HG02885 (cell line): ENCODE measurements at regions not wholly inside any gene's neighbourhood (a gene's known extent, or its start where the extent isn't known, plus 50 kb on each side); places are given as distances from the start of the nearest gene placed in this dataset.

ENCODE experiments used
- ATAC-seq: cut with Tn5 transposase; IDR thresholded peaks from one replicate; pipeline ENCODE4 v1.9.1; 2021; ENCODE audit warnings: mild to moderate bottlenecking; ENCODE audit not compliant: unreplicated experiment, poor library complexity

DNA sequence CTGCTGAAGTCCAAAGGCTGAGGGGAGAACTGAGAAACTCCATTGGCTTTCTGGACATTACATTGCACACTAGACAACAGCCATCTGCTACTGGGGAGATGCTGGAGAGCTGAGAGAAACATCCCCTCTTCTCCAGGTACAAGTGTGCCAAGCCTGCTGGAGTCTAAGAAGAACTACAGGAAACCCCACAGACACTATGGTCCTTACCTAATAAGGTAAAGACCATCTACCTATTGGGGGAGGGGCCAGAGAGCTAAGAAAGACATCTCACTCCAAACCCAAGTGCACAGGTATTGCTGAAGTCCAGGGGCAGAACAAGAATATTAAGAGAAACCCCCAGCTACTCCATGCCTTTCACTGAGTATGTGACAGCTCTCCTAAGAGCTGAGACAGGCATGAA lies 338.7 kb upstream of the NCKAP5 start:
- ATAC-seq = no peak

DNA sequence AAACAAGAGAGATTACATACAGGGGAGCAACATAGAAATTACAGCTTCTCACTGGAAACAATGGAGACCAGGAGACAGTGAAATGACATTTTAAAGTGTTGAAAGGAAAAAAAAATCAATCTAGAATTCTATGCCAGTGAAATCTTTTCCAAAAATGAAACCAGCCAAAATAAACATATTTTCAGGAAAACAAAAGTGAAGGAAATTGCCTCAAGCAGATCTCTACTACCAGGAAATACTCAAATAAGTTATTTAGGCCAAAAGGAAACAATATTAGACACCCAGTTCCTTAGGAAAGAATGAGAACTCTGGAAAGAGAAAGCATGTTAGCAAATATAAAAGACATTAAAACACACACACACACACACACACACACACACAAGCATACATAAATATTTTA lies 339.9 kb upstream of the NCKAP5 start:
- ATAC-seq = no peak

DNA sequence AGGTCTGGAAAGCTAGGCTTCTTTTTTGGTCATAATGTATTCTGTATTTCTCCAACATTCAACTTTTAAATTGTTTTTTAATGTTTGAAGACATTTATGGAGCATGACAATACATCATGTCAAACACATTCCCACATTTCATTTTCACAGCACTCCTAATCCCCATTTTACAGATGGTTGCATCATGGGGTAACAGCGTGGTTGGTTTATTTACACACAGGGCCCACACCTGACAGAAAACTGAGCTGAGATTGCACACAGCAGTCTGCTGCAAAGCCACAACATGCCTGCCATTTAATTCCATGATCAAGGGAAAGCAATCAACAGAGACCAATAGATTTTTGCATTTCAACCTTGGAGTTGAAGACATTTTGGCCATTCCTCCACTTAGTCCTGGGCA lies 335.7 kb upstream of the MGAT5 start:
- no peak for ATAC-seq

DNA sequence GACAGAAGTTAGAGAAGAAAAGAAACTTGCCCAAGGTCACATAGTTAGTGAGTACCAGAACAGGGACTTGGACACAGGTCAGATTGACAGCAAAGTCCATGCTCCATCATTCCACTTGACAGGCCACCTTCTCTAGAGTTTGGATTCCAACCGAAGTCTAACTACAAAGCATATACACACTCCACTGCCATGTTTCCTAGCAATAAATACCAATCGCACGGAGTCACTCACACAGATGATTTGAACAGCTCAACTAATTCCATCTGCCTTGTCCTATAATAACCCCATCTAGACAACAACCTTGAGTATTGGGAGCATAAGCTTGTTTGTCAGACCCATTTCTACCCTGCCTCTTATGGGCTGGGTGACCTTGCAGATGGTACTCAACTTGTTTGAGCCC lies 334.6 kb upstream of the MGAT5 start:
- no peak for ATAC-seq

DNA sequence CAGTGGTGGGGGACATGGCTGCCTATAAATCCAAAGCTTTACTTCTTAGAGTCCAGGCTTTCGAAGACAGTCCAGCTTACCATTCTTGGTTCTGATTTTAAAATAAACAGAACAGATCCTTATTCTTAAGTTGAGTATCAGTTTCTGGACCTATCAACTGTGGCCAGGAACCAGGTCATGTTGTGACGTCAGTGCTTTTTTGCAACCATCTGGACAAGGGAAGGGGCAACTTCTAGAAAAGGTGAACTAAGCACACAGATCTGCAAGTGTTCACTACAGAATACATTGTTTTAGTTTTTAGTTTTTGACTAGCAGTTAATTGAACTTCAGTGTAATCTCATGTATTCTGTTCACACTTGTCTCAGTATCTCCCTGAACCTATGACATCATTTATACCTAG lies 326.0 kb upstream of the MGAT5 start:
- ATAC-seq = no peak

DNA sequence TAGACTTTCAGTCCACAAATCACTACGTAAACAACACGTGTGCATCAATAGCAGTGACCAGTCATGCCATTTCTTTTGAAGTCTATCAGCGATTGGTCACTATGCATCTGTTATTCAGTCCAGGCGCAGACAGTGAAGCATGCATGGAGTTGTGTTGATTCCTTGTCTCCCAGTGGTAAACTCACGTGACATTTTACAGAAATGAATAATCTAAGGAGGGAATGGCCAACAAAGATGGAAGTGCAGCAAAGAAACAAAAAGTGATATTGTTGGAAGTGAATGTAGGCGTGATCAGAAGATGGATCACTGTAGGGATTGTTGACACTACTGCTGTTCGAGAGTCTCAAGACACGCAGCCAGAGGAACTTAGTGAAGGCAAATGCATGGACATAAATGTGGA lies 317.8 kb upstream of the MGAT5 start:
- ATAC-seq = no peak

DNA sequence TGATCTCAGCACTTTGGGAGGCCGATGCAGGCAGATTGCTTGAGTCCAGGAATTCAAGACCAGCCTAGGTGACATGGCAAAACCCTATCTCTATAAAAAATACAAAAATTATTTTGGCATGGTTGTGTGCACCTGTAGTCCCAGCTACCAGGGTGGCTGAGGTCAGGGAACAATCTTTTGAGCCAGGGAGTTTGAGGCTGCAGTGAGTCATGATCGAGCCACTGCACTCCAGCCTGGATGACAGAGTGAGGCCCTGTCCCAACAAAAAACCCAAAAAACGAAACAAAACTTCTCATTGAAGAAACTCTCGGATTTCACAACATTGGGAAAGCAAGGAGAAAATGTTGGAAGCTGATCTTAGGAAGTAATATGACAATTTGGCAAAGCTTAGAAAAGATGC lies 317.3 kb upstream of the MGAT5 start:
- ATAC-seq = no peak

DNA sequence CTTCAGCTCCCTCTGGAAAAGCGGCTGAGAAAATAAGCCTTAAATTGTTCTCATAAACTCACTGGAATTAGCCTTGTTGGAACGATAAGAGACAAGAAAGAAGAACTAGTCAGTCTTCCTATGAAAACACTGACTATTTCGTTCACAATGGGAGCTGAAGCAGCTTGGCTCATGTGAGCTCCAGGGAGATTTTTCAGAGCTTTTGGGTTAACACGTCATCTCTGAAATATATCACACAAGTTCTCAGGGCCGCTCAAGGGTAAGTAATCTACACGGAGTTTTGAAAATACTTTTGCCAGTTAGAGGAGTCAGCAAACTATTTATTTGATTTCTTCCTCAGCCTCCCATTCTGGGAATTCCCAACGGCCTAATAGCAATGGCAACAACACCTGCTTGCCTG lies 316.2 kb upstream of the MGAT5 start:
- ATAC-seq = no peak

DNA sequence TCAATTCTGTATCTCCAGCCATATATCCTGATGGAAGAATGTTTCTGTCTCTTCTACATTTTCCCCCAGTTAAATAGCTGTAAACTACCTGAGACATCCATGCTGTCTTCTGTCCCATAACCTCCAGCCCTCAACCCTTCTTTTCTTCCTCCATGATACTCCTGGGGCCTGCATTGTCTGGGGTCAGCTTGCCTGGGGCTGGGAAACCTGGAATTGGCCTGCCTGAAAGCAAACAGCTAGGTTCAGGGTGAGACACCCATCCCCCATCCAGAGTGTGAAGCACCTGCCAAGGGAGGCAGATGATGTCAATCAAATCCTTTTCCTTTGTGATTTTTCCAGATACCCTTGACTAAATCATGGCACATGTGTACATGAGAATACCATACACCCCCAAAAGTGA lies 313.7 kb upstream of the MGAT5 start:
- ATAC-seq = no peak

DNA sequence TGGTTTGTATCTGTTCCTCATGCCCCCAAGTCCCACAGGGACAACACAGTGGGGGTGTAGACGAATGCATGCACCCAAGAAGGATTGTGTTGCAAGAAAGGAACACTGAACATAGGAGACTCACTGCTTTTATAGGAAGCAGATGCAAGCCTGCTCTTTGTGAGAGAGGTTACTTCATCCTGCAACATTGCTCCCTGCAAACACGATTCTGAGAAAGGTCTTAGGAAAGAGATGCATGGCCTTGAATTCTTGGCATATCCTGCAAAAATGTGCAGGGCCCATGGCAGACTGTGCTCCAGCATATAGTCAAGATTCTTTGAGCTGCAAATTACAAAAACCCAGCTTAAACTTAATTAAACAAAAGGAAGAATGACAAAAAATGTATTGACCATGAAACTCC lies 312.2 kb upstream of the MGAT5 start:
- ATAC-seq = no peak

DNA sequence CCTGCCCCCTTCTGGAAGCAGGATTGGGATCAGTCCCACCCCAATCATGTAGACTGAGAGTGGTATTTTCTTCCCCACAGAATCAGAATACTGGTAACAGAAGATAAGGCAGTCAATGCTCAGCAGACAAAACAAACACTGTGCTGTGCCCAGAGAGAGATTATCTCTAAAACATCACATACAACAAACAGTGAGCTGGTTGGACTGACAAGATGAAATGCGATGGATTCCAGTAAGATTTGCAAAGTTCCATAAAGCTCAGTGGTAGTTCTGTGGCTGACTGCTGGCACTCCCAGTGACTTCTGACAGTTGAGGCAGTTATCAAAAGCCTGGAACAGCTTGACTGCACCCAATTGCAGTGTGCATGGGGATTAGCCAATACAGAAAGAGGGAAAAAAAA lies 311.5 kb upstream of the MGAT5 start:
- no peak for ATAC-seq

DNA sequence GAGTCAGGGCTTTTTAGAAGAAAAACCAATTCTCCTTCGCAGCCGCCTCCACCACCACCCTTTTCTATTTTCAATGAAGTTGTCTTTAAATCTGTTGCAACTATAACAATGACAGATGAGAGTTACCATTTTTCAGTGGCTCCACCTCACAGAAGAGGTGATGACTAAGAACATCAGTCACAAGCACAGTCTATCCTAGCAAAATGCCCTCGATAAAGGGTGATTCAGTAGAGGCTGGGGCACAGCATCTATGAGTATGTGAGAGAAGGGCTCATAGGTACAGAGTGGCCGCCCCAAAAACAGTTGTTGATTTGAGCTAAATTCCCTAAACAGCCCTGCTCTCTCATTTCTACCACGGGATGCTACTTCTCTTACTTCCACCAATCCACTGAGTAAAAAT lies 310.8 kb upstream of the MGAT5 start:
- ATAC-seq = no peak

DNA sequence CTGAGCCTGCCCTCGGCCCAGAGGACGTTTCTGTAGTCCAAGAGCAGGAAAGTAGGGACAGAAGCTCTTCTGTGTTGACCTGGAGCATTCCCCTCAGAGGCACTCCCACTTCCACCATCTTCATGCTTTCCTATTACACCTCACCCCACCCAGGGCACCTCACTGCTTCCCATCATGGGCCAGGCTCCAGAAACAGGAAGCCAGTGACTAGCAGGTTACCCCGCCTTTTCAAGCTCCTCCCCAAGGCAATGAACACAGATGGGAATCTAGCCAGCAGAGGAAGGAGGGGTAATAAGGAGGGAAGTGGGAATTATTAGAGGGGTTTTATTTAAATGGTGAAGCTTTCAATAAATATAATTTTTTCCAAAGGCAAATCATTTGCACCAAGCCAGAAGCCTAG lies 308.8 kb upstream of the MGAT5 start:
- ATAC-seq = no peak

DNA sequence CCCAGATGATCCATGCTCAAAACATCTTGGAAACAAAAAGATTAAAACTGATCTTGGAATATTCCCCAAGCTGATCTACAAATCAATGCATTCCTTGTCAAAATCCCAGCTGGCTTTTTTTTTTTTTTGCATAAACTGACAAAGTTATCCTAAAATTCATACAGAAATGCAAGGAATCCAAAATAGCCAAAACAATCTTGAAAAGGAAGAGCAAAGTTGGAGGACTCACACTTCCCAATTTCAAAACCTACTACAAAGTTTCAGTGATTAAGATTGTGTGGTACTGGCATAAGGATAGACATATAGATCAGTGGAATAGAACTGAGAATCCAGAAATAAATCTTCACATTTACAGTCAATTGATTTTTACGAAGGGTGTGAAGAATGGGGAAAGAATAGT lies 306.8 kb upstream of the MGAT5 start:
- ATAC-seq = no peak

DNA sequence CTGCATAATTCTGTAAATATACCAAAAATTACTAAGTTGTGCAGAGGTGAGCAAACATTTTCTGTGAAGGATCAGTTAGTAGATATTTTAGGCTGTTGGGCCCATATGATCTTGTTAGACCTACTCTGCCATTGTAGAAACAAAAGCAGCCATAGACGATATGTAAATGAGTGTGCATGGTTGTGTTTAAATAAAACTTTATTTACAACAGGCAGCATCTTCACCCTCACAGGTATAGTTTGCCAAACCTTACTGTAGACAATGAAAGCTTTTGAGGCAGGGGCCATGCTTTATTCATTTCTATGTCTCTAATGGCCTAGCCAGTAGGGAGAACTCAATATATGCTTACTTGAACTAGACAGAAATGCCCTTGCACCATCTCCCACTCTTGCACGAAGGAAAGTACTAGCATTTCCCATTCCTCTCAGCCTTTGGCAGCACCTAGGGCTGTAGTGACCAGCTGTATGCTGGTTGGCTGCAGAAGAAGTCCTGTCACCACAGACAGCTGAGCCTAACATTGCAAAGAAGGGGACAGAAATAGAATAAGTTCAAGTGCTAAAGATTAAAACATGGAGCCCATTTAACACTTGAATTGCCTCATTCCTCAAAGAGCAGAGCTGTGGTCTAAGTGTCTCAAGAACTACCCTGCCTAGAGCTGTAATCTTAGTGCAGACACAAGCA lies 305.1 kb upstream of the MGAT5 start:
- no peak for ATAC-seq

DNA sequence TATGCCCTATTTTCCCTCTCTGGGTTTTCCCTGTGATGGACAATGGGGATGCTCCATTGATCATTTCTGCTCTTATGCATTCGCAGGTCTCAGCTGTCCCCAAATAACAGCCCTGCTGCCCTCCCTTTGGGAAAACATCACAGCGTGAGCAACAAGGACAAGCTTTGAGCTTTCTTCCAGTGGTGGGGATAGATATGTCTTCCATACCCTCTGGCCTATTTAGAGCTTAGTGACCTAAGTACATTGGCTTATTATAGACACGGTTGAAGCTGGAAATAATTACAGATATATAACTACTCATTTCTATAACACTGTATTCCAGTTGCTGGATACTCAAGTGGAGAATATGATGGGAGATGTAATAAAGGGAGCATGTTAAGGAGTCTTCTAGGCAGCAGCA lies 304.3 kb upstream of the MGAT5 start:
- no peak for ATAC-seq

DNA sequence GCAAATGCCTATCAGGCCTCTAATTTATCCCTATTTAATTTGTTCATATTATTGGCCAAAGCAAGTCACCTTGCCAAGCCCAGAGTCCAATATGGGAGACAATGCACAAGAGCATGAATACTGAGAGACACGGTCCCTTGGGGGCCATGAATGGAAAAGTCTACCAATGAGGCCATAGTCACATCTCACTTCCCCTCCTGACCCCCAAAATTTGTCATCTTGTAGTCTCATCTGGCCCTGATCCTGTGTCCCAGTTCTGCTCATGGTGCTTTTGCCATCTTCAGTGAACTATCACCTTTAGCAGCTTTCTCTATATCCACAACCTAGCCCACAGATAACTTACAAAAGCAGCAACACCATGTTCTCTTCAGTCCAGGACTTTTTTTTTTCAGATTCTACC lies 302.7 kb upstream of the MGAT5 start:
- no peak for ATAC-seq

DNA sequence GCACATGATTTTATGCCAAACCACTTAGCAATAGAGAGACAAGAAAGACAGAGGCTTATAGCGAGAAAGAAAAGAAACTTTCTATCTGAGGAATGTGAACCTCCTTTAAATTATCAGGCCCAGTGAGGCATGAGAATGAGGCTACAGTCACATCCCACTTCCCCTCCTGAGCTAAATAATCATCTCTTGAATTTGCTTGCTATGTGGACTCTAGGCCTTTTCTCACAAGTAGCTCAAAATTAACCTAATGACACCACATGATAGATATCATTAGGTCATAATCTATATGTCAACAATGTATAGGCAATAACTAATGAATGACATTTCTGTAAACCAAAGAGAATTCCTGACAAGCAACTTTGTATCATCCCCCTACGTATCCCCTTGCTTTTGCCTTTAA lies 301.5 kb upstream of the MGAT5 start:
- peak; percentile 72 for ATAC-seq

DNA sequence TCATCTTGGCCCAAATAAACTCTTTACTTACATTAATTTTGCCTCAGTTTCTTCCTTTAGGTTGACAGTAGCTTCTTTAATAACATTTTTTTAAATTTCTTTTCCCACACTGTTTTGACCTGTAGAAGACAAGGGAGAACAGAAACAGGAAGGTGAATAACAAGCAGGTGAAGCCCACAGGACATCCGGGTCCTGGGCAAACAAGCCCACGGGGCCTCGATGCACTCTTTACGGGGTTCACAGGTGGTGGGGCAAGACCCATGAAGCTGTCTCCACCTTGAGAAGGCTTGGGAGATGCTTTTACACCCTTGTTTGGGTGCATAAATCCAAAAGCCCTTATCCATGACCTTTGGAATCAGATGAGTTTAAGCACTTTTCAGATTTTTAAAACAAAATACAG lies 301.0 kb upstream of the MGAT5 start:
- no peak for ATAC-seq

DNA sequence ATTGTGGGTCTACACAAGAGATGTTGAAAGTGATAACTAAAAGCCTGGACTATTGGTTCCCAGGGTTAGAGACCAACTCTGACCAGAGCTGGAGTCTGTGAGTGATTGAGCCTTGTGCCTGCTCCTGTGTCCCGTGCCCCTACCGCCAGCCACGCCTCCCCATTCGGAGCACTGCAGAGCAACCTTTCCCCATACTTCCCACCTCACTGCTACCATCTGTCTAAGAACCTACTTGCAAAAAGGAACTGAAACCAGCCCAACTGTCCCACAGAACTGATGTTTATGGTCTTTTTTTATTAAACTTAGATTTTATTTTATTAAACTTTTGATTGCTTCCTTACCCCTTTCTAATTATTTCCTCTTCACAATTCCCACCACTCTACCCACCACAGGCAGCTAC lies 300.3 kb upstream of the MGAT5 start:
- ATAC-seq = peak; percentile 59

DNA sequence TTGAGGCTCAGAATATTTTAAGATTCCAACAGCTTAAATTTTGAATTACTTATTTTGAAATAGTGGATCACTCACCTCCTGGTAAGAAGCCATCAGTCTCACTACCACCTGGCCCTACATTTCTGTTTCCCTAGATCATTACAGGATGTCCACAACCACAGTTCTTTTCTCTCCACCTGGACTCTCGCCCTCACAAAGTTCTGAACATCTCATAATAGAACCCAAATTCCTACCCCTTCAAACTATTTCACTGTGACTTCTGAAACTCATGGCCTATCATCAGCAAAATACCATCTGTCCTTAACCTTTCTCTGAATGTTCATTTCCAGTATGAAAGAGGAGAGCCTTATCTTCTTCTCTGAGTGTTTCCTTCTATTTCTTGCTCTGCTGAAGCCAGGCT lies 299.2 kb upstream of the MGAT5 start:
- no peak for ATAC-seq

DNA sequence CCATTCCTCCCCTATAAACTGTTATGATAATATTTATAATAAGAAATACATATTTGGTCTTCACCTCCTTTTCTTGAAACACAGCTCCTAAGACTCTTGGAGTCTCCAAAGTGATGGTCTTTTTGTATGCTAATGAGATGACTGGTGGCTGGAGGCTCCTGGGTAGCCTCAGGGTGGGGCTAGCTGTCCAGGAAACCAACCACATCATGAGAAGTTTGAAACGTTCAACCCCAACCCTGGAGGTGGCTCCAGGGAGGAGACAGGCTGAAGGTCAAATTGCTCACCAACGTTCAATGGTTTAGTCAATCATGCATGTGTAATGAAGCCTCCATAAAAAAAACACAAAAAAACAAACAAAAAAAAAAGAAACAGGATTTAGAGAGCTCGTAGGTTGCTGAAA lies 298.7 kb upstream of the MGAT5 start:
- no peak for ATAC-seq

DNA sequence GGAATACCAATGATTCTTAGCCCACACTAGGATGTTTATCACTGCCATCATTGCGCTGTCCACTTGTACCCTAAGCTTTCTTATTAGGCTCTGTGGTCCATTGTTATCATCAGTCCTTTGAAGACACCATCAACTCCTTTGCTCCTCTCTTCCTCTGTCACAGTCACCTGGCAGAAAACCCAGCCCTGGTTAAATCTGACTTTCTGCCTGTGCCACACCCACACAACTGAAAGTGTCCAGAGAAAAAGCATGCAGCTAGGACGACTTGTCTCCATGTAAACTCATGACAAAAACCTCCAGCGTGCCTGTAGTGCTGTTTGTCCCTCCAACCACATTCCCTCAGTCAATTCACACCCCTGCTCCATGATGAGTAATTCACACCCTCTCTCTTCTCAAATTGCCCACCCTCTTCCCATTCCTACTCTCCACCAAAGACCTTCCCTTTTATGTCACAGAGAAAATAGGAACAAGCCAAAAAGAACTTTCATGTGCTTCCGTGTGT lies 297.4 kb upstream of the MGAT5 start:
- ATAC-seq = no peak
